ENCODE measurements at regions not wholly inside any gene's neighbourhood (a gene's known extent, or its start where the extent isn't known, plus 50 kb on each side); places are given as distances from the start of the nearest gene placed in this dataset.

DNA sequence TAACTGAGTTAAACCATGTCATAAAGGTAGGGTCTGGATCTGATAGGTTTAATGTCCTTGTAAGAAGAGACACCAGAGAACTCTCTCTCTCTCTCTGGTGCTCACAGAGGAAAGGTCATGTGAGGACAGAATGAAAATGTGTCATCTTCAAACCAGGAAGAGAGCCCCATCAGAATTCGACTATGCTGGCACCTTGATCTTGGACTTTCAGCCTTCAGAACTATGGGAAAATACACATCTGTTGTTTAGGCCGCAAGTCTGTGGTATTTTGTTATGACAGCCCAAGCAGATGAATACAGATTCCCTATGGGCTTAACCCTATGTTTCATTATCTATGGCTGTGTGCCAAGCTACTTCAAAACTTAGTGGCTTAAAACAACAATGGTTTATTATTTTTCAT is 105.5 kb upstream of the DDIT4L start:
- TF ChIP-seq CTCF (IDR thresholded peaks at IDR 0.05 in 2 of 3, conservative IDR thresholded peaks at IDR 0.05 in 1 of 3; ENCODE audit: borderline replicate concordance in 1 of 3, insufficient read depth in 1 of 3, low read depth in 2 of 3, low read length in 2 of 3) (no peak), CEBPB (IDR thresholded peaks at IDR 0.05; ENCODE audit: low read depth) (no peak), YY1 (IDR thresholded peaks at IDR 0.05; ENCODE audit: extremely low read depth, insufficient replicate concordance, low read depth, low read length) (no peak), FOSL1 (IDR thresholded peaks at IDR 0.05; ENCODE audit: low read depth) (no peak), JUND (IDR thresholded peaks at IDR 0.05) (no peak), SP1 (IDR thresholded peaks at IDR 0.05; ENCODE audit: low read depth) (no peak), MAX (IDR thresholded peaks at IDR 0.05) (no peak)
